Endometrial microvascular endothelial cells (primary cell): ENCODE measurements at regions not wholly inside any gene's neighbourhood (a gene's known extent, or its start where the extent isn't known, plus 50 kb on each side); places are given as distances from the start of the nearest gene placed in this dataset.

ENCODE experiments used
- in situ Hi-C: cut with HindIII; loops from 2 replicates; pipeline ENCODE4 v1.10.0; 2017; ENCODE audit warnings: low sequenced_read_pairs, low pct_unique_long_range_greater_than_20kb; ENCODE audit errors: inconsistent ontology term

DNA sequence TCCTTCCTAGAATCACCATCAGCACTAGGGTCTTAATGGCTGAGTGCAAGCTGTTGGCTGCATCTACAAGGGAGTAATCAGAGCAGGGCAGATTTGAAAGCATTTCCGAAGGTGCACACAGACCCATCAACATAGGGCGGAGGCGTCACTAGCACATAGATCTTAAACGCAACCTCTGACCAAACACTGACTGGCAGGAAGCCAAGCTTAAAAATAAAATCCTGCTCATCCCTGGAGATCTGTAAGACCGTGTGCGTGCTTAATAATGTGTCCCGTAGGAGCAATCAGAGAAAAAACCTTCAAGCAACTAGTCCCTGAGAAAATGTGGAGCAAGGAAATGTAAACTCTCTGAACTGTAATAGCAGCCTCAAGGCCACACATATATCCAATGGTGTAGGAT is 470.5 kb downstream of the ETS1 start:
- in situ Hi-C loops, result no loop called here

DNA sequence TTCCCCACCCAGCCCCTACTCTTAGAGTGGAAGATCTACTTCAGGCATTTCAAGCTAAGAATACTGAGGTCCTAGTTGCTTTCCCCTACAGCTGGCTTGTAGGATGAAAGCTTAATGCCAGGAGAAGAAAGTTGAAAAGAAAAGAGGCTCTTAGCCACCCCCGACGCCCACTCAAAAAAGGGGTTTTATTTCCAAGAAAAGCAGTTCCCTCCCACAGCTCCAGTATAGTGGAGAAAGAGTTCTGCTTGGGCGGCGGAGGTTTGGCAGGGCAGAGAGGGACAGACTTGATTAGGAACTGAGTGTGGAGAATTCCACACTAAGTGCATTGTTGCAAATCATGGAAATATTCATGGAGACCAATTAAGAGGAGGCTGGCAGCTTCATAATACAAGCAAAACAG is 470.9 kb downstream of the ETS1 start:
- in situ Hi-C loops, result no loop called here

DNA sequence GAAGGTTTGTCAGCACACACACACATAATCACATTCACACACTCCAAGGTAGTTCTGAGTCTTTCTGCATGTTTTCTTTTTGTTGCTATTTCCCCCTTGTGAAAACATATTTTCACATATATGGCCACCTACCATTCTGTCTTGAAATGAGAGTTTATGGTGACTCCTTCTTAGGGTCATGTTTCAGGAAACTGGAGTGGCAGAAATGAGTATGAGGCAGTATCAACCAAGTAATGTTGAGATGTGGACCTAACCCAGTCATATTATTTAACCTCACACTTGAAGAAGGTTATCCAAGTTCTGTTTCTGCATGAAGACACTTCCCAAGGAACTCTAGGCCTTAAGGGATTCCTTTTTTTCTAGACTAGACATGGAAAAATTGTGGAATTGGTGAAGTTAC is 481.4 kb downstream of the ETS1 start:
- in situ Hi-C loops, result no loop called here

DNA sequence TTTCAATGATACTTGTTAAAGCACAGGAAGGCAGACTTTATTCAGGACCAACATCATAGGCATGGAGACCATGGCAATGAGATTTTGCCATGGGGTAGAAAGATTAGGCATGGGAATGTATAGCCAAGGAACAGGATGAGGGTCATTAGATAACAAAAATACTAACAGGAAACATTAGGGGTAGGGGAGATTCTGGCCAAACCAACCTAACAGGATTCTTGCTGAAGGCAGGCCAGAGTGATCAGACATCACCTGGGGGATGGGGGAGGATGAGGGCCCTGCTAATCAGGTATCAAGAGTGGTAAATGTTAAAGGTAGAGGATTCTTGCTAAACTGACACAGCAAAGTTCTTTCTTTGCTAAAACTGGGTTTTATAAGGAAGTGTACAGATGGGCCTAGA is 481.8 kb downstream of the ETS1 start:
- in situ Hi-C loops, result no loop called here

DNA sequence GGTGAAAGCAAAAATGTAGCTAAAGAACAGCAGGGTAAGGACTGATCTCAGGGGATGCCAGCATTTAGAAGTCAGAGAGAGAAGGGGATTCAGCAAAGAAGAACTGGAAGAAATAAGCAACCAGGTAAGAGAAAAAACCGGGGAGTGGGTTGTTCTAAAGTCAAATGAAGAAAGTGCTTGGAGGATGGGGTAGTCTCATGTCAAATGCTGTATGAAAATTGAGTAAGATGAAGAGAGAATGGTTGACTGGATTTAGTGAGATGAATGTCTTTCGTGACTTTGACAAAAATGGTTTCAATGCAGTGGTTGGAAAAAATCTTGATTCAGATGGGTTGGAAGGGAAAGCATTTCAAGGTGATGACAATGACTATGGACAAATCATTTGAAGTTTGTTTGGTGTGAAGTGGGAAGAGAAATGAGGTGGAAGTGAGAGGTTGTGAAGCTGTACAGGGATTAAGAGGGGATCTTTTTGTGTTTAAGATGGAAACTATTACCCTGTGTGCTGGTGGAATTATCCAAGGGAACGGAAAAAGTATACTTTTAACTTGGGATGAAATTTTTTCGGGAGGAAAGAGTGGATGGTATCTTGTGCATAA is 484.0 kb downstream of the ETS1 start:
- in situ Hi-C loops, result no loop called here

DNA sequence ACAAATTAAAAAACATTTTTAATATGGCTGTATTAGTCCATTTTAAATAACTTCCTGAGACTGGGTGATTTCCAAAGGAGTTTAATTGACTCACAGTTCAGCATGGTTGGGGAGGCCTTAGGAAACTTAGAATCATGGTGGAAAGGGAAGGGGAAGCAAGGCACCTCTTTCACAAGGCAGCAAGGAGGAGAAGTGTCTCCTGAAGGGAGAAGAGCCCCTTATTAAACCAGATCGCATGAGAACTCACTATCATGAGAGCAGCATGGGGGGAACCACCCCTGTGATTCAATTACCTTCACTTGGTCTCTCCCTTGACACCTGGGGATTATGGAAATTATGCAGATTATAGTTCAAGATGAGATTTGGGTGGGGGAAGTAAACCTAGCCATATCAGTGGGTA is 488.6 kb downstream of the ETS1 start:
- in situ Hi-C loops, result no loop called here

DNA sequence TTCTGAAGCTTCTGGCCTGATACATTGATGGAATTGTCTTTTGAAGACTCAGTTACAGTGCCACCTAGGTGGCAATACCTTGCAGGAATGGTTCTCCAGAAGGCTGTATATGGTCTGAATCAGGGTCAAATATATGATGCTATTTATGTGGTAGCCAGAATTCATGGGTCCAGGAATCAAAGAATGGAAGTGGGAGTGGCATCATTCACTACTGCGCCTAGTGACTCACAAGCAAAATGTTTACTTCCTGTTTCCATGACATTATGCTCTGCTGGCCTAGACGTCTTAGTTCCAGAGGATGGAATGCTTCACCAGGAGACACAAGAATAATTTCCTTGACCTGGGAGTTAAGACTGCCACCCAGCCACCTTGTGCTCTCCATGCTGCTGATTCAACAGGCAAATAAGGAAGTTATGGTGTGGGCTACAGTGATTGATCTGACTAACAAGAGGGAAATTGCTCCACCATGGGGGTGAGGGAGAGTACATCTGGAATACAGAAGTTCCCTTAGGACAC is 491.8 kb downstream of the ETS1 start:
- in situ Hi-C loops, result no loop called here

DNA sequence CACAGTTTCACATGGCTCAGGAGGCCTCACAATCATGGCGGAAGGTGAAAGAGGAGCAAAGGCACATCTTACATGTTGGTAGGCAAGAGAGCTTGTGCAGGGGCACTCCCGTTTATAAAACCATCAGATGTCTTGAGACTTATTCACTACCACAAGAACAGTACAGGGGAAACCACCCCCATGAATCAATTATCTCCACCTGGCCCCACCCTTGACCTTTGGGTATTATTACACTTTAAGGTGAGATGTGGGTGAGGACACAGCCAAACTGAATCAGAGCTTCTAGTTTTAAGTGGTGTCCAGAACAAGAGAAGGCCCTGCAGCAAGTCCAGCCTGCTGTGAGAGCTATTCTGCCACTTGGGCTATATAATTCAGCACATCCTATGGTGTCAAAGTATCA is 493.7 kb downstream of the ETS1 start:
- in situ Hi-C loops, result no loop called here

DNA sequence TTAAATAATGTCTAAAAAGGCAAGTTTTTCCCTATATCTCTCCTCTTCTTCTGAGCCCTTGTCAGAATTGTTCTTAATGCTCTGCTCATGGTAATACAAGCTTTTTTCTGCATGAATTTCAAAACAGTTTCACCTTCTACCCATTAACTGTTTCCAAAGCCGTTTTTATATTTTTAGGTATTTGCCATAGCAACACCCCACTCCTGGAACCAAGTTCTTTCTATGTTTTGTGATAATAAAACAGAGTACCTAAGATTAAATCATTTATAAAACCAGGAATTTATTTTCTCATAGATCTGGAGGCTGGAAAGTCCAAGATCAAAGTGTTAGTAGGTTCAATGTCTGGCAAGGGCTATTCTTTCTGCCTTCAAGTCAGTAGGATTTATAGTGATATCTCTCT is 497.4 kb downstream of the ETS1 start:
- in situ Hi-C loops, result no loop called here

DNA sequence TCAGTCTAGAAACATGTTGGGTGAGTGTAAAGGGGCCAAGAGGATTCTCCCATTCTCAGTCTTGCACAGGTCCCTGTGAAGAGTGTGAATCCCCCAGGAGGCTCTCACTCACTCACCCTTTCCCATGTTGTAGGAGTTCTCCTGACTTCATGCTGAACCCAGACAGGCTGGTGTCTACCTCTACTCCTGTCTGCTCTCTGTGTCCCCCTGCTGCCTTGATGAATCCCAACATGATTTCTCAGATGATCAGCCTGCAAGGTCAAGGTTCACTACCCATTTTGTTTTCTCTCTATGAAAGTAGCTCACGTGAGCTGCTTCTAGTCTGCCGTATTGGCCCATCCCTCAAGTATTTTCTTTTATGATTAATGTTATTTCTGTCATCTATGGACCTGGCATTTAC is 500.6 kb downstream of the ETS1 start:
- in situ Hi-C loops, result no loop called here

DNA sequence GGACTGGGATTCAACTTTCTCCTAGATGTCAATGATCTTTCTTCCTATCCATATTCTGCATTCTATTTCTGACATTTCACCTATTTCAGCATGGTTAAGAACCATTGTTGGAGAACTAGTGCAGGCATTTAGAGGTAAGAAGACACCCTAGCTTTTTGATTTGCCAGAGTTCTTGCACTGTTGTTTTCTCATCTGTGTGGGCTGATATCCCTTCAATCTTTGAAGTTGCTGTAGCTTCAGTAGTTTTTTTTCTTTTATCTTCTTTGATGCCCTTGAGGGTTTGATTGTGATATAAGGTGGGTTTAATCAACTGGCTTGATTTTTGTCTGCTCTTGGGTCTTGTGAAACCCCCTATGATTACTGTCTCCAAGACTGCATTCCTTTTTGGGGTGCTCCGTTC is 502.1 kb downstream of the ETS1 start:
- in situ Hi-C loops, result no loop called here

DNA sequence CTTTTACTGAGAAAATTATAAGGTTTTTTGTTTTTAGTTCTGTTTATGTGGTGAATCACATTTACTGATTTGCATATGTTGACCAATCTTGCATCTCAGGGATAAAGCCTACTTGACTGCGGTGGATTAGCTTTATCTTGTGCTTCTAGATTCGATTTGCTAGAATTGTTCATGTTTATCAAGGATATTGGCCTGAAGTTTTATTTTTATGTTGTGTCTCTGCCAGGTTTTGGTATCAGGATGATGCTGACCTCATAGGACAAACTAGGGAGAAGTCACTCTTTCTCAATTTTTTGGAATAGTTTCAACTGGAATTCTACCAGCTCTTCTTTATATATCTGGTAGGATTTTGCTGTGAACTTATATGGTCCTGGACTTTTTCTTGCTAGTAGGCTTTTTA is 504.8 kb downstream of the ETS1 start:
- in situ Hi-C loops, result no loop called here

DNA sequence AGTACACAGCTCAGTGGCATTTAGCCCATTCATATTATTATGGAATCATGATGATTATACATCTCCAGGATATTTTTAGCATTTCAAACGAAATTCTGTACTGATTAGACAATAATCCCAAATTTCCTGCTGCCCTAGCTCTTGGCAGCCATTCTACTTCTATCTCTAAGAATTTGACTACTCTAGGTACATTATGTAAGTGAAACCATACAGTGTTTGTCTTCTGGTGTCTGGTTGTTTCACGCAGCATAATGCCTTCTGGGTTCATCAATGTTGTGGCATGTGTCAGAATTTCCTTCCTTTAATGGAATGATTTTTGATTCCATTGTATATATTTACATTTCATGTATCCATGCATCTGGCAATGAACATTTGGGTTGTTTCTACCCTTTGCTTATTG is 517.7 kb downstream of the ETS1 start:
- in situ Hi-C loops, result no loop called here

DNA sequence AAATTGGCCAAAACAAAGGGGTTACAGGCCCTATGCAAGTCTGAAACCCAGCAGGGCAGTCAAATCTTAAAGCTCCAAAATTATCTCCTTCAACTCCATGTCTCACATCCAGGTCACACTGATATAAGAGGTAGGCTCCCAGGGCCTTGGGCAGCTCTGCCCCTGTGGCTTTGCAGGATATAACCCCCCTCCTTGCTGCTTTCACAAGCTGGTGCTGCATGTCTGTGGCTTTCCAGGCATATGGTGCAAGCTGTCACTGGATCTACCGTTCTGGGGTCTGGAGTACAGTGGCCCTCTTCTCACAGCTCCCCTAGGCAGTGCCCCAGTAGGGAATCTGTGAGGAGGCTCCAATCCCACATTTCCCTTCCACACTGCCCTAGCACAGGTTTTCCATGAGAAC is 519.6 kb downstream of the ETS1 start:
- in situ Hi-C loops, result no loop called here

DNA sequence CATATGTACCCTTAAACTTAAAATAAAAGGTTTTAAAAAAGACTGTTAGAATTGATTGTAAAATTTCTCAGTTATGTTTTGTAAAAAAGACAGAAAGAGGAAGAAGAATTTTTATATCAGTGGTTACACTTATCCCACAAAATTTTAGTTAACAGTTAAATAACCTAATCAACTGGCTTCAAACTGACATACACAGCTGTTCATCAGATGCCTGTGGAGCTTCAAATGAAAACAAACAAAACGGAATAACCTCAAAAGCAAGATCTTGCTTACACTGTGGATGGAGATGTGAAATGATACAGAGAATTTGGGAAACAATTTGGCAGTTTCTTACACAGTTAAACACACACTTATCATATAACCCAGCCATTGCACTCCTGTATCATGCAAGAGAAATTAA is 521.0 kb downstream of the ETS1 start:
- in situ Hi-C loops, result no loop called here

DNA sequence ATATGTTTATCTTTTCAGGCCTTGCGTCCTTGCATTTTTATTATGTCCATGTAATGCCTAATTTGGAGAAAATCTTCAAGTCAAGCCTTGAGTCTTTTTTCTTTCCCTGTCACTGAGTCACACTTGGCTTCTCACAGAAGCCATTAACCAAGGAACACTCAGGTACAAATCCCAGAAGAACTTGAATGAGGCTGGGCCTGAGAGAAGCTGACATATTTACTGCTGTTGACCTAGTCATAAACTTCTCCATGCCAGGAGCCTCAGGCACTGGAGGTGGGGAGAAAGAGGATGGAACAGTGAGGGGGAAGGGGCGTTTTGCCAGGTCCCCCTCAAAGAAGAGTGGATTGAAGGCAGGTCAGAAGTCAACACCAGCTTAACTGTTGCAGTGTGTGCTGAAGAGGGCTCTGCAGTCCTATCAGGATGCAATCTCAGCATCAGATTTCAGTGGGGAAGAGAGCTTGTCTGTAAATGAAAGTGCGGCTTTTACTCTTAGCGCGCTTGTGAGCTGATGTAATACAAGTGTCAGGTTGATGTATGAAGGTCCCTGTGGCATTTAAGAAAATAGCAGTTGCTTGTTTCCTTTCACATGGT is 526.0 kb downstream of the ETS1 start:
- in situ Hi-C loops, result no loop called here

DNA sequence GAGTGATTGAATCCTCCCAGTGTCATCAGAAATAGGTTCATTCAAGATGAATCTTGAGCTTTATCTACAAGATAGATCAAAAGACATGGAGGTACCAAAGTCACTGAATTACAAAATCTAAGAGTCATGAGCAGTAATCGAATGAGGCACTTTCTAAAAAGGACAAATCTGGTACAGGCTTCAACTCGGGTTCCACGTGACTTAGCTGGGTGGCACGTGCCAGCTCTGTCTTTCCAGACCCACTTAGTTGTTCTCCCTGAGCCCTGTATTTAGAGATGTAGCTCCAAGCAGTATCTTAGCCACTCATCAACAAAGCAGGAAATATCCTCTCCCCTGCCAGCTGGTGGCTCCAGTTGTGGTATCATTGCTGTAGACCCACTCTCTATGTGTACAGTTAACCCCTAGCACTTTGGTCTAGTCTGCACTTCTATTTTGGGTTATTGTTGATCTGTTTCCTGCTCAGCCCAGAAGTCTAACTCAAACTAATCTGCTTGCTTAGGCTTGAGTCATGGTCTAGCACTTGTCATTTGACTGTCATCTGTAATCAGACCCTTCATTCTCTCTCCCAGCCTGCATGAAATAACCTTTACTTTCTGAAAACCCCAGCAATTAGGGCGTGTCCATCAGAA is 528.7 kb downstream of the ETS1 start:
- in situ Hi-C loops, result no loop called here

DNA sequence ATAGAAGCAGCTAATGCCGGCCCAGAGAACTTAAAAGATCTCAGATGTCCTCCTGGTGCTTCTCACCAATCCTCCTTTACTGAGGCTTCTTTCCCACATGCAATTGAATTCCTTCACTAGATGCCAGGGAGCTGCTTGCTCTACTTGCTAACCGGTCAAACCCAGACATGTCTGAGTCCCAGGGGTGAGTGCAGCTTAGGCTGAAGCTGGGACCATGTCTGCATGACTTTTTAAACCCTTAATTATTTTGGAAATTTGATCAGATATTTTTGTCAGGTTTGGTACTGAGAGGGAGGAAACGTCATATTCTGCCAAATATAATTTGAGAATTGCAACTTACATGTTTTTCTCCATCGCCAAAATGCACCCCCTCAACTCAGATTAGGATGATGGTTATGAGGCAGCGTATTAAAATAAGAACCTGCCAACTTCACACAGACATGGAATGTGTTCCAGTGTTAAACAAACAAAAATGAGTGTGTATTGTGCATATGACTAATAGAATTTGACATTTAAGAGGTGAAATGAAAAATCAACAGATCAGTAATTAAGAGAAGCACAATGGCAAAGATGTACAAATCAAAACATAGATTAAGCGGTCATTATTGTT is 529.5 kb downstream of the ETS1 start:
- in situ Hi-C loops, result no loop called here

DNA sequence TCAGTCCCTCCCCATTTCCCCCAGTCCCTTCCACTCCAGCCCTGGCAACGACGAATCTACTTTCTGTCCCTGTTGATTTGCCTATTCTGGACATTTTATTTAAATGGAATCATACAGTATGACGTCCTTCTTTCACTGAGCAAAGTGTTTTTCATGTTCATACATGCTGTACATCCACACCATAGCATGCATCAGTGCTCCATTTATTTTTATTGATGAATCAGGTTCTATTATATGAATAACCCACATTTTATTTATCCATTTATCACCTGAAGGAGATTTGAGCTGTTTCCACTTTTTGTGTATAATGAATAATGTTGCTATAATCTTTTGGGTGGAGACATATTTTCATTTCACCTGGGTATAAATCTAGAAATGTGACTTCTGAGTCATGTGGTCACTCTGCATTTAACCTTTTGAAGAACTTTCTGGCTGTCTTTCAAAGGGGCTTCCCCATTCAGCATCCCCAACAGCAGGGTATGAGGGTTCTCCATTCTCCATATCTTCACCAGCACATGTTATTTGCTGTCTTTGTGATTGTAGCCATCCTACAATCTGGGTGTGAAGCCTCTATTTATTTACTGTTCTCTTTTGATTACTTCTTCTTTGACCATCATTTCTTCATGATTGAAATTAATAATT is 531.7 kb downstream of the ETS1 start:
- in situ Hi-C loops, result no loop called here
